CD4-positive, alpha-beta T cell treated with Interleukin-2 at 100 ng/mL for 4 hours (primary cell): ENCODE measurements at regions not wholly inside any gene's neighbourhood (a gene's known extent, or its start where the extent isn't known, plus 50 kb on each side); places are given as distances from the start of the nearest gene placed in this dataset.

Experiments used
- DNase-seq: peaks from one replicate; pipeline ENCODE4 v3.0.0-alpha.2; 2020; ENCODE audit warnings: low spot score

GRCh38 chr2:145090841-145091761, 571.2 kb upstream of the ZEB2 start:
- DNase-seq, result no peak

GRCh38 chr2:145088756-145089155, 568.8 kb upstream of the ZEB2 start:
- DNase-seq, result no peak

- DNase-seq, result no peak
These were observed 567.0 kb upstream of the ZEB2 start for GRCh38 chr2:145086910-145087309.

- DNase-seq, result no peak
These were observed 565.7 kb upstream of the ZEB2 start for GRCh38 chr2:145085612-145086011.

DNA sequence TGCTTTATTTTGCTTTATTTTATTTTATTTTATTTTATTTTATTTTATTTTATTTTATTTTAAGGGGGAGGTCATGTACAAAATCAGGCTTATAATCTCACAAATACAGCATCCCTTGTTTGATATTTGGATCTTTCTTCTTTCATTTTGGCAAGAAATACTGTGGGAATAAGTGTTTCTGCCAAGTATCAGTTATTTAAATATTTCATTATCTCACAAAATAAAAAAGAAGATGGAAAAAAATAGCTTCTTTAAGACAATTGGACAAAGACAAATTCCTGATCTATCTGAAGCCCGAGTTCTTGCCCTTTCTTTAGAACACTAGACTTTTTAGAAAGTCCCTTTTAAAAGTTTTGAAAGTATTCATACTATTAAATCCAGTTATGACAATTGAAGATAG, 560.5 kb upstream of the ZEB2 start:
- no peak for DNase-seq

- no peak for DNase-seq
These were observed 559.7 kb upstream of the ZEB2 start for GRCh38 chr2:145079641-145080040.

- DNase-seq, result no peak
These were observed 559.0 kb upstream of the ZEB2 start for GRCh38 chr2:145078923-145079322.

GRCh38 chr2:145076085-145076484, 556.2 kb upstream of the ZEB2 start:
- DNase-seq, result no peak

GRCh38 chr2:145075454-145076062, 555.6 kb upstream of the ZEB2 start:
- DNase-seq, result no peak

- no peak for DNase-seq
These were observed 550.8 kb upstream of the ZEB2 start for GRCh38 chr2:145070703-145071102.

DNA sequence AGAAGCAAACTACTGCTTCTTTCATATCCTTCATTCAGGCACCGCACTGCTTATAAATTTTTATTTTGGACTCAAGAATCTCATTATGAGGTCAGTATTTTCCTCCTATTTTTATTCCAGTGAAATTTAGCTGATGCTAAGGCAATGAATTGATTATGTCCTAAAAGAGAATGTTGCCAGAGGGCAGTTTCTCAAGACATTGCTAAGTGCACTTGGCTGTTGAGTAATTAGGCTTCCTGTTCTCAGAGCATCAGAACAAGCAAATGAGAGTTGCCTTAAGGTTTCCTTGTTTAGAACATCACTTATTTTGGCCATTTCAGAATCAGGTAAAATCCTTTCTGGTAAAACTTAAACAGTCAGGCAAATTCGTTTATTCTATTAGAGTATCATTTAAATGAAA, 548.6 kb upstream of the ZEB2 start:
- DNase-seq, result no peak

GRCh38 chr2:145067549-145068030, 547.7 kb upstream of the ZEB2 start:
- no peak for DNase-seq

GRCh38 chr2:145066856-145067548, 547.1 kb upstream of the ZEB2 start:
- no peak for DNase-seq

- no peak for DNase-seq
These were observed 546.3 kb upstream of the ZEB2 start for GRCh38 chr2:145066151-145066661.

DNA sequence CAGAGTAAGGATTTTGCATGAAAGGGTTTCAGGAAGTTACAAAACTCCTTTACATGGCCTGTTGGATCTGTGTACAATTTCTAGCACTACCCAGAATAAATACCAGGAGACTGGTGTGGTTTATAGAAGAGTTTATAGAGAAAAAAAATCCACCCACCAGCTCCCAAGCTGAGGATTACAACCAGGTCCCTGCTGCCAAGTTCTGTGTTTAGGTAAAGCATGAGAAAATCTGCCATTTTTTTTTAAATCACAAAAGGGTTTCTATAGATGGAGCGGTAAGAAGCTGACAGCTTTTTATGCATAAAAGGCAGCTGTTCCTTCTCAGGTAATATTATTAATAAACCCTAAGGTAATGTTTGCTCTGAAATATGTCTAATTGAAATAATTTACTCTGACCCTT, 545.4 kb upstream of the ZEB2 start:
- DNase-seq, result no peak

DNA sequence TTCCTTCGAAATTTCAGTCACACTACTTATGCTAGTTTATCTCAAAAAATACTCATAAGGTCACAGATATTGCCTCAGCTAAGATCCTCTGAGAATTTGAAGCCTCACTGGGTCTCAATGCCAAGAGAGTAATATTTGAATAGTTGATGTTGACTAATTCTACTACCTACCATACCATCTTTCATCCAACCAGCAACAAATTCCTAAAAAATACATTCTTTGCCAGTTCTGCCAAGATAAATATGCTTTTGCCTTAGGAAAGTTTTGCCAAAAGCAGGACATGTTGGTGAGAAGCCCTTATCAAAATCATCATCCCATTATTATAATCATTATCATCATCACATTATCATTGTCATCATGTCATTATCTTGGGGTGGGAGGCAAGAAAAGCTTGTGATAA, 544.6 kb upstream of the ZEB2 start:
- no peak for DNase-seq

GRCh38 chr2:145060876-145061275, 541.0 kb upstream of the ZEB2 start:
- DNase-seq, result no peak

DNA sequence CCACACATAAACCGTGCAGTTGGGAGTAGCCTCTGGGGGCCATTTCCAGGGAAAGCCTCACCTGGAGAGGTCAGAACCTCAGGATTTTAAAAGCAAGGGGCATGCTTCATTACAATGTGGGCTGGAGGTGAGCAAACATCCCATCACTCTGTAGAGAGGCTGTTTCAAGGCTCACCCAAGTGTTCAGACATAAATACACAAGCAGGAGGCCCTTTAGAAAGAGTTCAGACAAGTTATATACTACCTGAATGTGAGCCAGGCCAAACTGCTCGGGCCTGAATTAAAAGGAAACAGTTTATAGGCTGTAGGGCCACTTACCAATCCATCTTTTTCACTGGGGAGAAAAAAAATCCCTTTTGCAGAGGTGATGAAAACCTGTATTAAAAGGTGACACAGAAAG, 540.0 kb upstream of the ZEB2 start:
- DNase-seq, result no peak

- no peak for DNase-seq
These were observed 539.4 kb upstream of the ZEB2 start for GRCh38 chr2:145059343-145059742.

GRCh38 chr2:145058457-145058856, 538.5 kb upstream of the ZEB2 start:
- DNase-seq, result no peak

DNA sequence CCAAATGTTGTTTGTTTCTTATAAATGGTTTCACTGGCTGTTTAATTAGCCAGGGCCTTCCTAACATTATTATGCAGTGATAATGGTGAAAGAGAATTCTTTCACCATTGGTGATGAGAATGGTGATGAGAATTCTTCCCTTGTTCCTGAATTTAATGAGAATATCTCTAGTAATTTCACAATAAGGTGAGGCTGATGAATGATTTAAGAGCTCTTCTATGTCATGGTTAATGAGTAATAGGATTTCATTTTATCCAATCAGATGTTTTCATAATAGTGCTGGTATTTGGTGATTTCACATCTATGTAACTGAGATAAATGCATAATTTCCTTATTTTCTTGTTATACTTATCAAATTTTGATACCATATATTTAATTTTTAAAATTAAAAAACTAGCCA, 535.7 kb upstream of the ZEB2 start:
- DNase-seq, result no peak

DNA sequence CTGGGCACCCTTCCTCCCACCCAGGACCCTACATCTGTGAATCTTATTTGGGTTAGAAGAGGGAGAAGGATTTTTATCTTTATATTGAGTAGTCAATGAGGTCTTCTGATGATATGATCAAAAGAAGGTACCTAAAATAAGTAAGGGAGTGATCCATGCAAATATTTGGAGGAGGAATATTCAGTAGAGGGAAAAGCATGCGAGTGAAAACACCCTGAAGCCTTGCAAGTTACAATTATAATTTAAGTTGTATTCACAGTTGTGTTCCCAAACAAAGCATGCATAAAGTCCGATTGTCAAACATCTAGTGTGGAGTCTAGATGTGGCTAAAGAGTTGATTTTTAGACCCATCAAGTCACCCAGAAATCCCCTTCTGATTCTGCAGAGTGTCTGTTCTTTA, 530.2 kb upstream of the ZEB2 start:
- no peak for DNase-seq

DNA sequence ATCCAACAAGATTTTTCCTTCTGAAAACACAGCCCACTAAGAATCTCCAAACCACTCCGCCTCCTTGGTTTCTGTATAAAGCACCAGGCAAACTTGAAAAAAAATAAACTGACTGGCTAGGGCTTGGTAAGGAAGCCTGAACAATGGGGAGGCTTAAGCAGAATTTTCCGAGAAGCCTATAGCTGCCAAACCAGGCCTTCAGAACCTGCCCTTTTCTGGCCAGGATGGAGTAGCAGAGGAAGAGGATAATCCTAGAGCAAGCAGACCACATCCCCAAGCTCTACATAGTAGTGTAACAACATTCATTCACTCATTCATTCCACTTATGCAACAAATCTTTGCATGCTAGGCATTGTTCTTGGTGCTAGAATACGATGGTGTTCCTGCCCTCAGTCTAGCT, 529.6 kb upstream of the ZEB2 start:
- no peak for DNase-seq
